NCI-H82 (cell line): ENCODE measurements at regions not wholly inside any gene's neighbourhood (a gene's known extent, or its start where the extent isn't known, plus 50 kb on each side); places are given as distances from the start of the nearest gene placed in this dataset.
A peak's percentile ranks its signal among the peaks of the same experiment; 100 is the strongest.
"Not testable (repeated sequence)": the region's sequence is repeated elsewhere in the genome, so short reads cannot be mapped to it uniquely, and the experiment has no call there.

Experiments
- DNase-seq: peaks from one replicate; lab custom pipeline; 2025; lab: John Stamatoyannopoulos, UW

GRCh38 chr18:22566703-22567420 lies 149.1 kb upstream of the CTAGE1 start:
- no peak for DNase-seq

GRCh38 chr18:22567794-22568193 lies 150.1 kb upstream of the CTAGE1 start:
- peak; percentile 36 for DNase-seq

- no peak for DNase-seq
Observed at GRCh38 chr18:22570492-22570891, 152.8 kb upstream of the CTAGE1 start.

- DNase-seq, result no peak
Observed at GRCh38 chr18:22572341-22572740, 154.6 kb upstream of the CTAGE1 start.

- no peak for DNase-seq
Observed at GRCh38 chr18:22579271-22579670, 161.6 kb upstream of the CTAGE1 start.

- no peak for DNase-seq
Observed at GRCh38 chr18:22585333-22585732, 167.6 kb upstream of the CTAGE1 start.

- no peak for DNase-seq
Observed at GRCh38 chr18:22585821-22586220, 168.1 kb upstream of the CTAGE1 start.

- DNase-seq, result no peak
Observed at GRCh38 chr18:22591222-22591621, 173.5 kb upstream of the CTAGE1 start.

GRCh38 chr18:22594155-22594690 lies 176.5 kb upstream of the CTAGE1 start:
- DNase-seq, result no peak

- no peak for DNase-seq
Observed at GRCh38 chr18:22601481-22601880, 183.8 kb upstream of the CTAGE1 start.

- not testable (repeated sequence) for DNase-seq
Observed at GRCh38 chr18:22602456-22602855, 184.7 kb upstream of the CTAGE1 start.

GRCh38 chr18:22603902-22604301 lies 186.2 kb upstream of the CTAGE1 start:
- no peak for DNase-seq

GRCh38 chr18:22604390-22604985 lies 186.8 kb upstream of the CTAGE1 start:
- DNase-seq, result no peak

GRCh38 chr18:22604986-22605421 lies 187.3 kb upstream of the CTAGE1 start:
- no peak for DNase-seq

GRCh38 chr18:22605736-22606135 lies 188.0 kb upstream of the CTAGE1 start:
- DNase-seq, result no peak

- no peak for DNase-seq
Observed at GRCh38 chr18:22606563-22607283, 189.0 kb upstream of the CTAGE1 start.

- no peak for DNase-seq
Observed at GRCh38 chr18:22607284-22607635, 189.5 kb upstream of the CTAGE1 start.

GRCh38 chr18:22608847-22609246 lies 191.1 kb upstream of the CTAGE1 start:
- no peak for DNase-seq

GRCh38 chr18:22609642-22610041 lies 191.9 kb upstream of the CTAGE1 start:
- DNase-seq, result peak; percentile 61

- no peak for DNase-seq
Observed at GRCh38 chr18:22613058-22613690, 195.5 kb upstream of the CTAGE1 start.

GRCh38 chr18:22613788-22614187 lies 196.1 kb upstream of the CTAGE1 start:
- no peak for DNase-seq

- DNase-seq, result no peak
Observed at GRCh38 chr18:22623513-22623912, 205.8 kb upstream of the CTAGE1 start.
